HG02759 (cell line): ENCODE measurements at regions not wholly inside any gene's neighbourhood (a gene's known extent, or its start where the extent isn't known, plus 50 kb on each side); places are given as distances from the start of the nearest gene placed in this dataset.
"Not testable (repeated sequence)": the region's sequence is repeated elsewhere in the genome, so short reads cannot be mapped to it uniquely, and the experiment has no call there.

ENCODE experiments used
- ATAC-seq: cut with Tn5 transposase; IDR thresholded peaks from one replicate; pipeline ENCODE4 v1.9.1; 2021; ENCODE audit warnings: mild to moderate bottlenecking, moderate library complexity; ENCODE audit not compliant: unreplicated experiment

GRCh38 chr5:36739751-36740221 lies 133.4 kb downstream of the SLC1A3 start:
- peak; percentile 57 for ATAC-seq

GRCh38 chr5:36740259-36740898 lies 134.0 kb downstream of the SLC1A3 start:
- ATAC-seq, result no peak

GRCh38 chr5:36741128-36741527 lies 134.7 kb downstream of the SLC1A3 start:
- ATAC-seq, result no peak

GRCh38 chr5:36743891-36744772 lies 132.4 kb upstream of the NIPBL start:
- ATAC-seq, result peak; percentile 21

- ATAC-seq, result peak; percentile 86
Measured at GRCh38 chr5:36744773-36745589, 131.6 kb upstream of the NIPBL start.

GRCh38 chr5:36747794-36748193 lies 128.8 kb upstream of the NIPBL start:
- not testable (repeated sequence) for ATAC-seq

- ATAC-seq, result no peak
Measured at GRCh38 chr5:36751886-36752285, 124.7 kb upstream of the NIPBL start.

- no peak for ATAC-seq
Measured at GRCh38 chr5:36755342-36755741, 121.2 kb upstream of the NIPBL start.

GRCh38 chr5:36755920-36756488 lies 120.6 kb upstream of the NIPBL start:
- no peak for ATAC-seq

- no peak for ATAC-seq
Measured at GRCh38 chr5:36756848-36757247, 119.7 kb upstream of the NIPBL start.

- ATAC-seq, result no peak
Measured at GRCh38 chr5:36759117-36759516, 117.5 kb upstream of the NIPBL start.

GRCh38 chr5:36763454-36763853 lies 113.1 kb upstream of the NIPBL start:
- ATAC-seq, result no peak

GRCh38 chr5:36765876-36766275 lies 110.7 kb upstream of the NIPBL start:
- ATAC-seq, result no peak

GRCh38 chr5:36766981-36767380 lies 109.6 kb upstream of the NIPBL start:
- ATAC-seq, result no peak

GRCh38 chr5:36768450-36768849 lies 108.1 kb upstream of the NIPBL start:
- ATAC-seq, result no peak

GRCh38 chr5:36769129-36769770 lies 107.3 kb upstream of the NIPBL start:
- ATAC-seq, result no peak

- no peak for ATAC-seq
Measured at GRCh38 chr5:36770125-36770524, 106.4 kb upstream of the NIPBL start.

- ATAC-seq, result no peak
Measured at GRCh38 chr5:36772276-36773140, 104.1 kb upstream of the NIPBL start.

GRCh38 chr5:36777105-36777757 lies 99.3 kb upstream of the NIPBL start:
- no peak for ATAC-seq
